ENCODE measurements at regions not wholly inside any gene's neighbourhood (a gene's known extent, or its start where the extent isn't known, plus 50 kb on each side); places are given as distances from the start of the nearest gene placed in this dataset.

DNA sequence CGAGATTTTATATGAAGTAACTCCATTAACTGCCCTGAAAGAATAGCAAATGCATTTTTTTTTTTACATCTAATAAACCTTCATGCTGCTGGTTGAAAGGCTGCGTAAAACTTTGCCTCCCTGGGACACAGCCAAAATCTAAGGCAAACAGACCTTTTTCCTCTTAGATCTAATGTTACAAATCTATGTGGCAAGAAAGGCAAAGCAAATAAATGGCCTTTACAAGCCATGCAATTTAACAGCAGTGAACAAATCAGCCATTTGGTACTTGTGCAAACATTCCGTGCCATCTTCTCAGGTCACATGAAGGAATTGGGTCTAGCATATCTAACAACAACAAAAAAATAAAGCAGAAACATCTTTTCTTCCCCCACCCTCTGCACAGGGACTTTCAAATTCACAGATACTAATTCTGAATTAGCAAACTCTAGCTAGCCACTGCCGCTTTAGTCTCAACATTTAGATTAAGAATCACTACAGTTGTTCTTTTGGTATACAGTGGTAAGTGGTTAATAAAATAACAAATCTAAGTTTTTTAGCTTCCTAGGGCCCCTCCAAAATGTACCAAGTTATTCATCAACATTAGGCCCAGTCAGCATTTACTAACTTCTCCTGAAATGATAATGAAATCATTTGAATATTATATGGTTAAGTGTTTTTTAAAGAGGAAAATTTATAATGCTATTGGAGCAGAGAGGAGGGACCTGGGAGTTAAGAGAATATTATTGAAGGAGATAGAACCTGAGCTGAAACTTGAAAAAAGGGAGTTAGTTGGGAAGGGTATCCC is 593.8 kb downstream of the SMARCA1 start:
- DNase-seq (ENCODE audit: low read depth, low spot score) = no peak
- dilution Hi-C loops (cut with MboI; ENCODE audit: extremely low pct_ligation_motif_present, low sequenced_read_pairs) = no loop called here
- H3K36me3 ChIP-seq (ENCODE audit: control insufficient read depth in 2 of 2, extremely low read depth in 1 of 2, insufficient read depth in 2 of 2, low read length in 2 of 2) = no peaks in the 10 kb centered on the region

GRCh38 chrX:128928636-128929035 is 594.7 kb downstream of the SMARCA1 start:
- Histone ChIP-seq H3K4me1 (ENCODE audit: control insufficient read depth, extremely low read depth, insufficient read depth, low read length) (no peaks in the 10 kb centered on the region), H3K9me3 (ENCODE audit: control insufficient read depth, low read depth, low read length) (no peaks in the 10 kb centered on the region), H3K27ac (ENCODE audit: control insufficient read depth, insufficient read depth, low read length) (no peak overlapping the region), H3K27me3 (ENCODE audit: control insufficient read depth, extremely low read depth, insufficient read depth, low read length) (no peaks in the 10 kb centered on the region), H3K9me1 (ENCODE audit: control insufficient read depth, extremely low read depth, insufficient read depth, low read length) (no peaks in the 10 kb centered on the region), H3K36me3 (ENCODE audit: control insufficient read depth in 2 of 2, extremely low read depth in 1 of 2, insufficient read depth in 2 of 2, low read length in 2 of 2) (no peaks in the 10 kb centered on the region), H2AFZ (ENCODE audit: control insufficient read depth, low read length) (no peak overlapping the region), H3K4me3 (ENCODE audit: control insufficient read depth in 2 of 3, extremely low read depth in 1 of 3, insufficient read depth in 2 of 3, low read depth in 1 of 3, low read length in 3 of 3) (no peak overlapping the region), H4K20me1 (ENCODE audit: control insufficient read depth, extremely low read depth, insufficient read depth, low read length) (no peaks in the 10 kb centered on the region), H3K79me2 (ENCODE audit: control insufficient read depth, insufficient read depth, low read length) (no peaks in the 10 kb centered on the region), H3K4me2 (ENCODE audit: control insufficient read depth, extremely low read depth, insufficient read depth, low read depth, low read length) (no peak overlapping the region), H3K9ac (ENCODE audit: control insufficient read depth, extremely low read depth, insufficient read depth, low read length) (no peak overlapping the region)
- DNase-seq (ENCODE audit: low read depth, low spot score) (no peak), FAIRE-seq (no peak)
- dilution Hi-C loops (cut with MboI; ENCODE audit: extremely low pct_ligation_motif_present, low sequenced_read_pairs) = no loop called here
- TF ChIP-seq, protein P1, sequence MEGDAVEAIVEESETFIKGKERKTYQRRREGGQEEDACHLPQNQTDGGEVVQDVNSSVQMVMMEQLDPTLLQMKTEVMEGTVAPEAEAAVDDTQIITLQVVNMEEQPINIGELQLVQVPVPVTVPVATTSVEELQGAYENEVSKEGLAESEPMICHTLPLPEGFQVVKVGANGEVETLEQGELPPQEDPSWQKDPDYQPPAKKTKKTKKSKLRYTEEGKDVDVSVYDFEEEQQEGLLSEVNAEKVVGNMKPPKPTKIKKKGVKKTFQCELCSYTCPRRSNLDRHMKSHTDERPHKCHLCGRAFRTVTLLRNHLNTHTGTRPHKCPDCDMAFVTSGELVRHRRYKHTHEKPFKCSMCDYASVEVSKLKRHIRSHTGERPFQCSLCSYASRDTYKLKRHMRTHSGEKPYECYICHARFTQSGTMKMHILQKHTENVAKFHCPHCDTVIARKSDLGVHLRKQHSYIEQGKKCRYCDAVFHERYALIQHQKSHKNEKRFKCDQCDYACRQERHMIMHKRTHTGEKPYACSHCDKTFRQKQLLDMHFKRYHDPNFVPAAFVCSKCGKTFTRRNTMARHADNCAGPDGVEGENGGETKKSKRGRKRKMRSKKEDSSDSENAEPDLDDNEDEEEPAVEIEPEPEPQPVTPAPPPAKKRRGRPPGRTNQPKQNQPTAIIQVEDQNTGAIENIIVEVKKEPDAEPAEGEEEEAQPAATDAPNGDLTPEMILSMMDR (optimal IDR thresholded peaks at IDR 0.05 in 1 of 3, IDR thresholded peaks at IDR 0.05 in 1 of 3, conservative IDR thresholded peaks at IDR 0.05 in 1 of 3; ENCODE audit: extremely low read depth in 1 of 3, insufficient read depth in 2 of 3, low read length in 3 of 3) = no peak
- TF ChIP-seq EZH2 (IDR thresholded peaks at IDR 0.05; ENCODE audit: low read length) = no peak

More for the DNA sequence above, 593.8 kb downstream of the SMARCA1 start:
- Histone ChIP-seq H3K4me3 (ENCODE audit: control insufficient read depth in 2 of 3, extremely low read depth in 1 of 3, insufficient read depth in 2 of 3, low read depth in 1 of 3, low read length in 3 of 3) (no peak overlapping the region), H3K9me3 (ENCODE audit: control insufficient read depth, low read depth, low read length) (no peaks in the 10 kb centered on the region), H3K27me3 (ENCODE audit: control insufficient read depth, extremely low read depth, insufficient read depth, low read length) (no peaks in the 10 kb centered on the region), H3K9me1 (ENCODE audit: control insufficient read depth, extremely low read depth, insufficient read depth, low read length) (no peaks in the 10 kb centered on the region), H3K4me2 (ENCODE audit: control insufficient read depth, extremely low read depth, insufficient read depth, low read depth, low read length) (no peak overlapping the region), H4K20me1 (ENCODE audit: control insufficient read depth, extremely low read depth, insufficient read depth, low read length) (no peaks in the 10 kb centered on the region), H3K4me1 (ENCODE audit: control insufficient read depth, extremely low read depth, insufficient read depth, low read length) (no peaks in the 10 kb centered on the region), H3K27ac (ENCODE audit: control insufficient read depth, insufficient read depth, low read length) (no peak overlapping the region), H2AFZ (ENCODE audit: control insufficient read depth, low read length) (no peak overlapping the region), H3K79me2 (ENCODE audit: control insufficient read depth, insufficient read depth, low read length) (no peaks in the 10 kb centered on the region), H3K9ac (ENCODE audit: control insufficient read depth, extremely low read depth, insufficient read depth, low read length) (no peak overlapping the region)
- FAIRE-seq = no peak
- TF ChIP-seq, protein P1 (optimal IDR thresholded peaks at IDR 0.05 in 1 of 3, IDR thresholded peaks at IDR 0.05 in 1 of 3, conservative IDR thresholded peaks at IDR 0.05 in 1 of 3; ENCODE audit: extremely low read depth in 1 of 3, insufficient read depth in 2 of 3, low read length in 3 of 3) = no peak
- no peak for TF ChIP-seq EZH2 (IDR thresholded peaks at IDR 0.05; ENCODE audit: low read length)

All from keratinocyte (primary cell).